DMS153 (cell line): ENCODE measurements at regions not wholly inside any gene's neighbourhood (a gene's known extent, or its start where the extent isn't known, plus 50 kb on each side); places are given as distances from the start of the nearest gene placed in this dataset.
"Not testable (repeated sequence)": the region's sequence is repeated elsewhere in the genome, so short reads cannot be mapped to it uniquely, and the experiment has no call there.

Experiments used
- DNase-seq: peaks from one replicate; lab custom pipeline; 2025; lab: John Stamatoyannopoulos, UW

DNA sequence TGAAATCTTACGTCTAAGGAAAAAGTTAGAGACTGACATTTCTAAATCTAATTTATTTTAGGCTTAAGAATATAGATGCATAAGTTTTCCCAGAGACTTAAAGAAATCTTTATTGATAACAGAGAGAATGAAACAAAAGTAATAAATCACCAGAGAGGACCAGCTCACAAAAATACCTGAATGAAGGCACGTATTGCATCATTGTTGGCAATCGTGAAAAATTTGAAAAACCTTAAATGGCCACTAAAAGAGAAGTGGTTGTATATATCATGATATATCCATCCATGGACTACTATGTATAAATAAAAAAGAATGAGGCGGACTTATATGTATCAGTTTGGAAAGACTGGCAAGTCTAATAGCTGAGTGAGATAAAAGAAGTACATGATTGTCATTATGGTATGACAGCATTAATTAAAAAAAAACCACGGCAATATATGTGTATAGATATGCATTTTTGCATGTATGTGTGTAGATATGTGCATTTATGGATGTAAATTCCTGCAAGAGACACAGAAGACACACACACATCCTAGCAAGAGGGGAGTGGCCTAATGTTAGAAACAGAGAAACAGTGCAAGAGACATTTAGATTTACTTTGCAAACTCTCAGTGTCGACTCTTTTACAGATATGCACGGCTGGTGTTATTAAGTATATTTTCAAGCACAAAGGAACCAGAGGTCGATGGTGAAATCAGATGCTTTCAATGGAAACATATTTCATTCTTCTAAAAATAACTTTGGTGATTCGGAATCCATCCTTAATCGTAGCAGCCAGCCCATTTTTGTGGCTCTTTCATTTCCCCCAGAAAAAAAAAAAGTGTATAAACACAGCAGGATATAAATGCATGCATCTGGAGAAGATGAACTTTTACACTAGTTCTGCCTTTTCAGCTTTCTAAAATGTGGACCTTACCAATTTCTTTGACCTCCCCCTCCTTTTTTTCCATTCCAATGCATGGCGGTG lies 156.1 kb upstream of the SALL4 start:
- DNase-seq: no peak

- DNase-seq: no peak
Measured at GRCh38 chr20:51955756-51956155, 153.4 kb upstream of the SALL4 start.

- no peak for DNase-seq
Measured at GRCh38 chr20:51953731-51954340, 151.5 kb upstream of the SALL4 start.

- no peak for DNase-seq
Measured at GRCh38 chr20:51950926-51951325, 148.6 kb upstream of the SALL4 start.

- DNase-seq: no peak
Measured at GRCh38 chr20:51946586-51946985, 144.3 kb upstream of the SALL4 start.

DNA sequence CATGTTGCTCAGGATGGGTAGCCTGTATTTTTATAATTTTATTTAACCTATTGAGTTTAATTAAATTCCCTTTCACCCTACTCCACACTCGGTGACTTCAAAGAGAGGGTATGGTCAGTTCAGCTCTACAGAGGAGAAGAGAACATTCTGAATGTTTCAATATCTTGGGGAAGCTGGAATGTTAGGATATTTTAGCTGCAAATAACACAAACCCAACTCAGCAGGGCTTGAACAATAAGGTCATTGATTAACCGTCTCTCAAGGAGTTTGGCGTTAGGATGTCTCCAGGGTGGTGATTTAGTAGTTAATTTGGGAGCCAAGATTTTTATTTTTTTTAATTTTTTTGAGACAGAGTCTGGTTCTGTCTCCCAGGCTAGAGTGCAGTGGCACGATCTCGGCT lies 143.6 kb upstream of the SALL4 start:
- no peak for DNase-seq

DNA sequence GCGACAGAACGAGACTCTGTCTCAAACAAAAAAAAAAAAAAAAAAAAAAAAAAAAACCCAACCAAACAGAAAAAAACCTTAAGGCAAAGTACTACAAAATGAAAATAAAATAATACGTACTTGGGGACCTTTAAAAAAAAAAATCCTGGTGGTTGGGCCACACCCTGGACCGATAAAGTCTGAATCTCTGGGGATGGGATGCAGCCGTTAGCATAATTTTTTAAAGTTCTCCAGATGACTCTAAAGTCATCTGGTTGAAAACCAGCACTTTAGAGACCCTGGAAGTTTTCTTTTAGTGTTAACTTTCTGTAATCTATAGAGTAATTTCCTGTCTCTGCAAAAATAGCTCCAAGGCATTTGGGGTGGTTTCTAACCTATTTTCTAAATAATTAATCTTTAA lies 142.9 kb upstream of the SALL4 start:
- DNase-seq: no peak

DNA sequence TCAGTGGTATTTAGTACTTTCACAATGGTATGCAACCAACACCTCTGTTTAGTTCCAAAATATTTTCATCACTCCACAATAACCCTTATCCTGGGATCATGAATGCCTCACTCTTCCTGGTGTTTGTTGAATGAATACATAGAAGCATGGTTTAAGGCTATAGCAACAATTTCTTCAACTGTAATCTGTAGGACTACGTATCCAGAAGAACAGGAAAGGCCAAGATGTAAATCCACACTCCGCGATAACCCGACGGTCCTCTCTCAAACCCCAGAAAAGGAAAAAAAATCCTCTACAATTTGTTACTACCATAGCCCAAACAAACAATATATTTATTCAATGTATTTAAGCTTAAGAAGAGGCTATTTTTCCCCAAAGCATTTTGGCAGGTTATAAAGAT lies 141.4 kb upstream of the SALL4 start:
- DNase-seq: no peak

DNA sequence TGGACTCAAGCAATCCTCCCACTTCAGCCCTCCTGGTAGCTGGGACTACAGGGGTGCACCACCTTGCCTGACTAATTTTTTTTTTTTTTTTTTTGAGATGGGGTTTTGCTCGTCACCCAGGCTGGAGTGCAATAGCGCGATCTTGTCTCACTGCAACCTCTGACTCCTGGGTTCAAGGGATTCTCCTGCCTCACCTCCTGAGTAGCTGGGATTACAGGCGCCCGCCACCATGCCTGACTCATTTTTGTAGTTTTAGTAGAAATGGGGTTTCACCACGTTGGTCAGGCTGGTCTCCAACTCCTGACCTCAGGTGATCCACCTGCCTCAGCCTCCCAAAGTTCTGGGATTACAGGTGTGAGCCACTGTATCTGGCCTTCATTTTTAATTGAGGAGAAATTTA lies 141.0 kb upstream of the SALL4 start:
- not testable (repeated sequence) for DNase-seq

- DNase-seq: no peak
Measured at GRCh38 chr20:51941503-51941902, 139.2 kb upstream of the SALL4 start.

GRCh38 chr20:51939259-51939585 lies 136.9 kb upstream of the SALL4 start:
- no peak for DNase-seq

DNA sequence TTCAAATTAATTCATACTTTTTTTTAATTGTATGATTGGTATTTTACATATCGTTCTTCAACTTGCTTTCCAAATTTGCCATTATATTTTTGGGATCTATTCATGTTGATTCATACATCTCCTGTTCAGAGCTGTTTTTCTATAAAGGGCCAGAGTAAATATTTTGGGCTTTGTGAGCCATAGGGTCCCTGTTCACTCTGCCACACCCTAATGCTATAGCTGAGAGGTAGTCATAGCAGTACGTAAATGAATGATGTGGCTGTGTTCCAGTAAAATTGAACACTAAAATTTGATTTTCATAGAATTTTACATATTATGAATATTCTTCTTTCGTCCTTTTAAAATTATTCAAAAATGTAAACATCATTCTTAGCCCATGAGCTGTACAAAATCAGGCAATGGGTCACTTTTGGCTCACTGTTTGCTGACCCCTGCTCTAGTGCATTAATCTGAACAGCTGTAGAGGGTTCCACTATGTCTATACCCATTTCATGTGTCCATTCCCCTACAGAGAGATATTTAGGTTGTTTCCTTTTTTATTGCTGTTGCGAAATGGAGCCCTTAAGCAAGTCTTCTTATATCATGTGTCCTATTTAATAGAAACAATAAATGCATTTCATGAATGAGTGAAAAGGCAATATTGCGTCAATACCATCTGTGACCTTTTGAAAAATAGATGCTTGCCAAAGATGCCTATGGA lies 136.4 kb upstream of the SALL4 start:
- no peak for DNase-seq

GRCh38 chr20:51937779-51938178 lies 135.5 kb upstream of the SALL4 start:
- DNase-seq: no peak

- DNase-seq: no peak
Measured at GRCh38 chr20:51936377-51936776, 134.1 kb upstream of the SALL4 start.

- no peak for DNase-seq
Measured at GRCh38 chr20:51935003-51935358, 132.7 kb upstream of the SALL4 start.

GRCh38 chr20:51934301-51935002 lies 132.1 kb upstream of the SALL4 start:
- DNase-seq: peak; percentile 80

- no peak for DNase-seq
Measured at GRCh38 chr20:51931371-51931781, 129.1 kb upstream of the SALL4 start.

DNA sequence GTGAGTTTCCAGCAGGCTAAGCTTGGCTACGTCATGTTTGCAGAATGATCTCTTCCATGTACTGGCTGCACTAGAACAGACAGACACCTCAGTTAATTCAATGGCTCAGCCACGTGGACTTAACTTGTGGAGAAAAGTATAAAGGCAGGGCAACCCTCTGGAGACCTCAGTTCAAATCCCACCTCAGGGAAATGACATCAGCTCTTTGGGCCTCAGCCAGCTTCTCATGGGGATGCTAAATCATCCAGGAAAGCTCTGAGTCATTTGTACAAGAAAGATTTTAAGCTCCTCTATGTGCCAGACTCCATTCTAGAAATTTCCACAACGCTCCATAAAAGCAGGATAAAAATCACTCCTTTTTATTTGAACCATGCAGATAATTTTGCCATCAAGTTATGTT lies 128.5 kb upstream of the SALL4 start:
- no peak for DNase-seq

- no peak for DNase-seq
Measured at GRCh38 chr20:51928931-51929330, 126.6 kb upstream of the SALL4 start.

DNA sequence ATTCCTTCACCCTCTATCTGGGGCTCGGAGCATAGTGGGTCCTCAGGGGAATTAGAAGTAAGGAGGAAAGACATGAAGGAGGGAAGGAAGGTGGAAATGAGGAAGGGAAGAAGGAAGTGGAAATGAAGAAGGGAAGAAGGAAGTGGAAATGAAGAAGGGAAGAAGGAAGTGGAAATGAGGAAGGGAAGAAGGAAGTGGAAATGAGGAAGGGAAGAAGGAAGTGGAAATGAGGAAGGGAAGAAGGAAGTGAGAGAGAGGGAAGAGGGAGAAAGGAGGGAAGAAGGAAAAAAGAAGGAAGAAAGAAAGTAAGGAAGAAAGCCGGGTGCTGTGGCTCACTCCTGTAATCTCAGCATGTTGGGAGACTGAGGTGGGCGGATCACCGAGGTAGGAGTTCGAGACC lies 125.6 kb upstream of the SALL4 start:
- DNase-seq: not testable (repeated sequence)

DNA sequence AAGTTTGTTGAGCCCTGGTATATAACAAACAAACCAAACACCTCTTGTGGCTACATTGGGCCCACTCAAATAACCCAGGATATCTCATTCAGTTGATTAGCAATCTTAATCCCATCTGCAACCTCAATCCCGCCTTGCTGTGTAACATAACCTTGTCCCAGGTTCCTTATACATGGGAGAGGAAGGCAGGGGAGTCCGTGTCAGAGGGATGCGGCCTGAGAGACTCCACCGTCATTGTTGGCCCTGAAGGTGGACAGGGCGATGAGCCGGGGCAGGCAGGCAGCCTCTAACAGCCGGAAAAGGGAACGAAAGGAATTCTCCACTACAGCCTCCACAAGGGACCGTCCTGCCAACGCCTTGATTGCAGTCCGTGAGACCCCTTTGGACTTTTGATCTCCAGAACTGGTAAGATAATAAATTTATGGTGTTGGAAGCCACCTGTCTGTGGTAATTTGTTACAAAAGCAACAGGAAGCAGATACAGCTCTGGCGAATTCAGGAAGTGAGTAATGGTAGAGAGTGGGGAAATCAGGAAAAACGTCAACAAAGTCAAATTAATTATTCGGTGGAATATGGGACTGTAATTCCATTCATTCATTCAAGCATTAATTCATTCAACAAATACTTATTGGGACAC lies 124.5 kb upstream of the SALL4 start:
- no peak for DNase-seq

- DNase-seq: no peak
Measured at GRCh38 chr20:51924509-51924908, 122.2 kb upstream of the SALL4 start.
